GM21367 (cell line): ENCODE measurements at regions not wholly inside any gene's neighbourhood (a gene's known extent, or its start where the extent isn't known, plus 50 kb on each side); places are given as distances from the start of the nearest gene placed in this dataset.

ENCODE experiments used
- ATAC-seq: cut with Tn5 transposase; IDR thresholded peaks from one replicate; pipeline ENCODE4 v1.9.1; 2021; ENCODE audit not compliant: unreplicated experiment

DNA sequence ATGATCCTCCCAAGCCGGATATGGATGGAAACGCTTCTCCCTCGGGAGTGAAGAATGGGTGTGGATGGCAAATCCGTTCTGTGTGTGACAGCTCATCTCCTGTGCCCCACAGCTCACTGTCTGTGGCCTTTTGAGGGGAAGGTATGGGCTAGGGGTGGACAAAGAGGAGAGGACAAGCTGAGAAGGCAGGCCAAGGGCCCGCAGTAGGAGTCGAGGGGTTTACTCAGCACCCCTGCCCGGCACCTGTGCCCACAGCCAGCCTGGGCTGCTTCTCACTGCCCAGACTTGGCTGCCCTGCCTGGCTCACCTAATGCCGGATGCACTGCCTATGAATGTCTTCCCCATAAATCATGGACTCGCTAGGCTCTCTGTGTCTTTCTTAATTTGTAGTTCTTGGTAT, 503.8 kb downstream of the TCERG1L start:
- ATAC-seq, result no peak

GRCh38 chr10:130808243-130808642, 503.3 kb downstream of the TCERG1L start:
- ATAC-seq, result no peak

- ATAC-seq, result no peak
Observed at GRCh38 chr10:130808686-130809085, 502.8 kb downstream of the TCERG1L start.

DNA sequence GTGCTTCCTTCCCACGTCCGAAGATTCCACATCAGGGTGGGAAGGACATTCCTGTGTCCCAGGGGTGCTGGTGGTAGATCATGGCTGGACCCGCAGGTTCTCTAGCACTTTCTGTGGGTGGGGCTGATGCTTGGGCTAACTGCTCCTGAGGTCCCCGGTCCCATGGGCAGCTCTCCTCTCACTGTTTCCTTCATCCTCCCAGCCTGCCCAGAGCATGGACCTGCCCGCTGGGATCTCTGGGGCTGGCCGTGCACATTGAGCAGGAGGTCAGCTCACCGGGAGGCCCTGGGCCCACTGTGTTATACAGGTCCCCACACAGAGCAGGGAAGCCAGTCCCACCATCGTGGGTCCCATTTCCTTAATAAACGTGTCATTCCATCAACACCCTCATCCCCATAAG, 502.3 kb downstream of the TCERG1L start:
- no peak for ATAC-seq

GRCh38 chr10:130809761-130810515, 501.6 kb downstream of the TCERG1L start:
- ATAC-seq, result no peak

DNA sequence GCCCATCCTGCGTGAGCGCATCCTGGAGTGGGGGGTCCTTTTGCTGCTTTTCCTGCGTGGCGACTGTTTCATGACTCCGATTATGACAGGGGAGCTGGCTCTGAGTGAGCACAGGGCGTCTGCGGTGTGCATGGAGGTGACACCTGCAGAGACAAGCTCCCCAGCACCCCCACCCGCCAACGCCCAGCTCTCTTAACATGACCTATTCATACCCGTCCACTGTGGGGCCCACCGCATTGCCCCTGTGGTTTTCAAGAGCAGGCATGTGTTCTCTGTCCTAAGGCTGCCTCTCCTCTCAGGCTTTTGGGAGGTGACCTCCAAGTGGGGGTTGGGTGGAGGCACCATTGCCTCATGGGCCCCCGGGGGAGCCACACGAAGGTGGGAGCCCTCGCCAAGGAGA, 500.7 kb downstream of the TCERG1L start:
- no peak for ATAC-seq

DNA sequence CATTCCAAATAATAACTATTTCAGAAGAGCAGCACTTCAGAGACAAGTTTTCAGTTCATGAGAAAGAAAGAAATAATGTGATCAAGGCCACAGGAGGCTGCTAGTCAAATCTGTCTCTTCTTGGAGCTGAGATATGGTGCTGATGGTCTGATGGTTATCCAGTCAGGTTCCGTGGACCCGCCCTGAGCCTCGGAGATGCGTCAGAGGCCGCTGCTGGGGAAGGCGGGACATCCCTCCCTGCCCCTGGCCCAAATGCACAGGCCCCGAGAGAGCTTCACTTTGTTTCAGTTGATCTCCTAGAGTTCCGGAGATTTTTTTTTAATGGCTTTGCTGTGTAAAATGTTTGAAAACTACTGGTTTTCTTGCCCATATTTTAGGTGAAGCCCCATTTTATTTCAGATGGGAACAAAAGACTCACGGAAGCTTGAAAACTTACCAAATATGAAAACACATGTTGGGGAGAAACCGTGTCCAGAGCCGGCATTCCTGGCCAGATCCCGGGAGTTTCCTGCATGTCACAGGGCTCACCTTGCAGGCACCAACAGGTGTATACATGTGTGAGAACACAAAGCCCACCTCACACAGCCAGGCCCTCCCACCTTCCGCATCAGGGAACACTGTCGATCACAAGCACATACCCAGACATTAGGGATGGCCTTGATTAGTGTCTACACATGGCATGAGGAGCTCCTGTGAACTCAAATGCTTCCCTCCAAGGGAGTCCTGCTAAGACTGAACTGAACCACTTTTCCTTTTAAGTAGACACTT, 499.0 kb downstream of the TCERG1L start:
- no peak for ATAC-seq

DNA sequence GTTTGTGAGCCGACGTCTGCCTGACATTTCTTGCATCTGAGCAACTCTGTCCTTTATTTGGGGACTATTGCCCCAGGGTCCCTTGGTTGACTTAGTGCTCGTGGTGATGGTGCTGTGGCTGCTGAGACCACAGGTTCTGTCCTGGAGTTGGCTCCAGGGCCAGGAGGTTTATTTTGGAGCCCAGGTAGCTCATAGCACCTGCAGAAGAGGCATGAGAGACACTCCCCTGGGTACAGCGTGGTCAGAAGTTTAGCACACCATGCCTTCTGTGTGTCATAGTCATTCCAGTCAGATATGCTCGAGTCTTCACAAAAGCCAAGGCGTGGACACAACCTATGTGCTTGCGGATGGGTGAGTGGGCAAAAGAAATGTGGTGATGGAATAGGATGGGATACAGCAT, 496.9 kb downstream of the TCERG1L start:
- ATAC-seq, result no peak

DNA sequence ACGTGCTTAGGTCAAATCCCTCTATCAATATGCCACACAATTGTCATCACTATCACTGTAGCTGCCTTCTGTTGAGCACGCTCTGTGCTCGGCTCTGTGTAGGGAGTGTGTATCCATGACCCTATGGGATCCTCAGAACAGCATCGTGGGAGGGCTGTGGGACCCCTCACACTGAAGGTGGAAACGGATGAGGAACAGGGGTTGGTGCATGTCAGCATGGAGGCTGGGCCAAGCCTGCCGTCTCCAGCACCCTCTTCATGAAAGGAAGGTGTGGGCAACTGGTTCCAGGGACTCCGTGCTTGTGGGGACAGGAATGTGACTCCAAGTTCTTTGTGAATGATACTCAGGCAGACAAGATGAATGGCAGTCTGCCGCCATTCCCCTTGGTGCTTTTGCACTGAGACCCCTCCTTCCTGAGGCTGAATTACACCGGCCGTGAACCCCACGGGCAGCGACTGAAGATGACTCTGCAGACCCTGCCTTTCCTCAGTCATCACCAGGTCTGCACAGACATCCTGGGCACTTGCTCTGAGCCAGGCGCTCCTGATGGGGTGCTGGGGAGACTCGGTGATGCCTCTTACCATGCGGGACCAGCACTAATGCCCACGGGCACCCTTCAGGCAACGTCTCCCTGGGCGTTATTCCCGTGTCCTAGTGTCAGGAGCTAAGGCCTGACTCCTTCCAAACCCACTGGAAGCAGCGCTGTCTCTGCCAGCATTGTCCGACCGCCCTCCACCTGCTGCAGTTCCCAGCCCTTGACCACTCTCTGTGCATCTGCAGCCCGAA, 495.2 kb downstream of the TCERG1L start:
- no peak for ATAC-seq

- no peak for ATAC-seq
Observed at GRCh38 chr10:130817046-130817624, 494.4 kb downstream of the TCERG1L start.

DNA sequence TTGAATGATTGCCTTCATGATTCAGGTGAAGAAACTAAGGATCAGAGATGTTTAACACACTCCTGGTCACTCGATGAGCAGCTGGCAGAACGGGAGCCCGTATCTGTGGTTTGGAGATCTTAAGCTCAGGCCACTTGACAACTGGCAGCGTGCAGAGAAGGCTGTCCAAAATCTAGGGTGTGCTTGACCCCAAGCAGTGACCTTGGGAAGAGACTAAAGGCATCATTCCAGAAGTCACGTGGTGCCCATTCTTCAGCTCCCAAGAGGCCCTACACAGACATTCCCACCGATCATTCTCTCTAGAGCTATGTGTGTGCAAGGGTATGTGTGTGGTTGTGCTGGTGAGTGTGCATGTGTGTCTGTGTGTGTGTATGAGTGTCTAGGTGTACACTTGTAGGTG, 493.8 kb downstream of the TCERG1L start:
- no peak for ATAC-seq

GRCh38 chr10:130820880-130821482, 490.5 kb downstream of the TCERG1L start:
- ATAC-seq, result no peak

DNA sequence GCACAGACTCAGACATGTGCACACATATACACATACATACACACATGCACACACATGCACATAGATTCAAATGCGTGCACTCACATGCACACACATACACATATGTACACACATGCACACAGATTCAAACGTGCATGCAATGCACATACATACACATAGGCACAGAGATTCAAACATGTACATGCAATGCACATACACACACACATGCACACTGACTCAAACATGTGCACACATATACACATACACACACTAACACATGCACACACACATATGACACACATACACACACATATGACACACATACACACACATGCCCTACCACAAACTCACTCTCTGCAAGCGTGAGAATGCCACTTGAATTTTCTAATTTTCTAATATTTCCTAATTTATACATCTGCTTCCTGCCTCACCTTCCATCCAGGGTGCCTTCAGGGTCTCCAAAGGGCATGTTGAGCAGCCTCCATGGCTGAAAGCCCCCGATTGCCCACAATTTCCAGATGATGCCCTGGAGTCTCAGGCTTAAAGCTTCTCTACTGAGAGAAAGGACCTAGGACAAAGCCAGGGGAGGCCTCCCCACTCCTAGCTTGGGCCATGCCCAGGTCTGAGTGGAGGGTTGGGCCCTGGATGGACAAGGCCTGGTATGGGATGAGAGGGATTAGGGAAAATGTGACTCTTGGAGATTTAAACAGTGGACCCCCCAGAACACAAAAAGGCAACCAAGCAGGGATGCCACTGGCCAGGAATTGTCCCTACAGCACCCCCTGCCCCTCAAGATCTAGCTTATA, 487.1 kb downstream of the TCERG1L start:
- no peak for ATAC-seq

DNA sequence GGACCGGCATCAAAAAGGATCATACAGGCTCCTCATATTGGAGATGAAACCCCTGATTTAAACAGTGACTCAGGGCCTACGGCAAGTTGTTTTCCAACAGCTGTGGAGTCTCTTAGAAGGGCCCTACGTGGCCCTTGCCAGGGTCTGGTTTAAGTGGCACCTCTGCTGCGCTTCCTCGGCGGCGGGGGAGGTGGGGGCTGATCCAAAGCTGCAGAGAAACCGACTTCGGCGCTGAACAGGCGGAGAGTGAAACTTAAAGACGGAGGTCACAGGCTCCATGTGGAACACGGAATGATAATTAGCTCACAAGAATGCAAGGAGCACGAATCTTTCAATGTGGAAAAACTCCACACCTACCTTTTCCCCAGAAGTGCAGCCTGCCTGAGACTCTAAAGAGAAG, 477.9 kb downstream of the TCERG1L start:
- ATAC-seq, result no peak

DNA sequence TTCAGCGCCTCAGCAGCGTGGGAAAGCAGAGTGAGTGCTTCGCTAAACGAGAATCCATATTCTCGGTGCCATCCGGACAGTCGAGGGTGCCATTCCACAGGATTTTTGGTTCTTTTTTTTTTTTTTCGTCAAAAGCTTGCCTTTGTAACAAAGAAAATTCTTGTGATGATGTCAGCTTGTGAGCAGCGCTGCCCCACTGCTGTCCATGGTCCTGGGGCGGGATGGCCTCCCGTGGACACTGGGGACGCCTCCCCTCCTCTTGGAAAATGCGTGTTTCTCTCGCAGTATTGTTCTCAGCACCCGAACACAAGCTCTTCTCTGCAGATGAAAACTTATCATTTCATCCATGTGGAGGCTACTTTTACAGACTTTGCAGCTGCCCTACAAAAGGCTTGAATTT, 477.4 kb downstream of the TCERG1L start:
- no peak for ATAC-seq

DNA sequence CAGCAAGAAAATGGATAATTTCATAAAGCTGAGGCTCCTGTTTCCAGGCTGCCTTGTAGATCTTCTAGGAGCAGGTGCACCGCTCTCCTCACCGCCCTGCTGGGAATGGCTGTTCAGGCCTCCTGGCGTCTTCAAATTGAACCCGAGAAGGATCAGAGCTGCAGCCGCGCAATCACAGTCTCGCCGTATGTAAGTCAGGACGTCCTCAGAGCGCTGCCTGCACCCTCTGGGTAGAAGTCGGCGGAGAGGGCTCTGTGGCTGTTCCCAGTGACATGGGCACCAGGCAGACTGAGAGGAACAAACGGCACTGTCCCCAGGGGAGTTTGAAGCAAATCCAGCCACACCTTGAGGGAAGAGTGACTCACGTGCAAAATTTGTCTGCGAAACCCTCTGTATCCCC, 476.9 kb downstream of the TCERG1L start:
- no peak for ATAC-seq

DNA sequence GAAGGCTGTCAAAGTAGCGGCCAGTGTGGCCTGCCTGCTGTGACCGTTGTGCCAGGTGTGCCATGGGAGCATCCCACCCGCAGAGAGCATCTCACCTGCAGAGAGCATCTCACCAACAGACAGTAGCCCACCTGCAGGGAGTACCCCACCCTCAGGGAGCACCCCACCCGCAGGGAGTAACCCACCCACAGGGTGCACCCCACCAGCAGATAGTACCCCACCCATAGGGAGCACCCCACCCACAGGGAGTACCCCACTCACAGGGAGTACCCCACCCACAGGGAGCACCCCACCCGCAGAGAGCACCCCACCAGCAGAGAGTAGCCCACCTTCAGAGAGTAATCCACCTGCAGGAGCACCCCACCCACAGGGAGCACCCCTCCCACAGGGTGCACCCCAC, 476.5 kb downstream of the TCERG1L start:
- ATAC-seq, result no peak

GRCh38 chr10:130836344-130836743, 475.2 kb downstream of the TCERG1L start:
- no peak for ATAC-seq

DNA sequence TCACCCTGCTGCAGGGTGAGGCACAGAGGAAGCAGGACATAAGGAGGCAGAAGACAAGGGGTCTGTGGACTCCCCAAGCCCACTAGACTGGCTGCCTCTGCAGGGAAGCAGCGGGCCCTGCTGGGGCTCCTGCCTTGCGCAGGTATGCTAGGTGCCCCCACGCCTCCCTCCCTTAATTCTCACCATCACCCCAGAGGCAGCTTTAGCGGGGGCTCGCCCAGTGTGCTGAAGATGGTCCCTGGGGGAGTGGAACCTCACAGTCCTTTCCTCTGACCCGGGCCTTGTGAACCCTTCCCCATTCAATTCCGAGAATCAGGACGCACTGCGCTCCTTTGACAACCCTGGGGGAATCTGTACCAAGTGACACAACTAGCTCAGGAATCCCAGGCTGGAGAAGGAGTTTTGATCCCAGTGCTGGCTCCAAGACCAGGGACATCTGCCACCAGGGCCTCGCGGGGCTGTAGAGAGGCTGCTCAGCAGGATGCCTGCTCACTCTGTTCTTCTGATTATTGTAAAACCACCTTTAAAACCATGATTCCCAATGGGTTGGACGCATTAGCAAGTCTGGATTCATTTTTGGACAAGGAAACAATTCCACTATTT, 468.4 kb downstream of the TCERG1L start:
- ATAC-seq, result no peak

GRCh38 chr10:130844310-130844709, 467.2 kb downstream of the TCERG1L start:
- ATAC-seq, result no peak
